Erythroblast (primary cell): ENCODE measurements at regions not wholly inside any gene's neighbourhood (a gene's known extent, or its start where the extent isn't known, plus 50 kb on each side); places are given as distances from the start of the nearest gene placed in this dataset.

ENCODE experiments used
- GATA1 ChIP-seq: IDR thresholded peaks from 2 replicates; pipeline ENCODE4 v1.6.1; 2011; ENCODE audit warnings: low read depth, mild to moderate bottlenecking, control low read depth, low read length, moderate library complexity
- POLR2A ChIP-seq: IDR thresholded peaks from 2 replicates; pipeline ENCODE4 v1.6.1; 2011; ENCODE audit warnings: mild to moderate bottlenecking, low read length

DNA sequence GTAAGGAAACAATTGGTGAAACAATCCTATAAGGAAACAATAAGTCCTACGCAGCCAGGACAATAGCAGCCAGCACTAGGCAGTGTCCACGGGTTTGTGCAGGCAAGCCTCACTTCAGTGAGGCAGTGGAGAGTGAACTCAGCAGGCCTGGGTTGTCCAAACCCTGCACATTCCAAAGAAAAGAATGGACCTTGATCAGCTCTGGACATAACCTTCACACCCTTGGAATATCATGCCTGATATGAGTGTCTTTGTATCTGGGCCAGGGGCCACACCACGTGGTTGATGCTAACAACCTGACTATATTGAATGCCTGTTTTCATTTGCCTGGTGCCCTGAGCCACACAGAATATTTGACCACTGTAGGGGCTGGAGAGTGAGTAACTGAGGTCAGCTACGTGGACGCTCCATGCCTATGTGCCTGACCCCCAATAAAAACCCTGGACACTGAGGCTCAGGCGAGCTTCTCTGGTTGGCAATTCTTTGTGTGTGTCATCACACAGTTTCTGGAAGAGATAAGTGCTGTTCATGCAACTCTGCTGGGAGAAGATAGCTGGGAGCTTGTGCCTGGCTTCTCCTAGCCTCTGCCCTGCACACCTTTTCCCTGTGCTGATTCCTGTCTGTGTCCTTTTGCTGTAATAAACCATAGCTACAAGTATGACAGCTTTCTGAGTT lies 81.4 kb upstream of the NCOR2 start:
- TF ChIP-seq POLR2A = no peak
- TF ChIP-seq GATA1 = no peak
